ENCODE measurements at regions not wholly inside any gene's neighbourhood (a gene's known extent, or its start where the extent isn't known, plus 50 kb on each side); places are given as distances from the start of the nearest gene placed in this dataset.

DNA sequence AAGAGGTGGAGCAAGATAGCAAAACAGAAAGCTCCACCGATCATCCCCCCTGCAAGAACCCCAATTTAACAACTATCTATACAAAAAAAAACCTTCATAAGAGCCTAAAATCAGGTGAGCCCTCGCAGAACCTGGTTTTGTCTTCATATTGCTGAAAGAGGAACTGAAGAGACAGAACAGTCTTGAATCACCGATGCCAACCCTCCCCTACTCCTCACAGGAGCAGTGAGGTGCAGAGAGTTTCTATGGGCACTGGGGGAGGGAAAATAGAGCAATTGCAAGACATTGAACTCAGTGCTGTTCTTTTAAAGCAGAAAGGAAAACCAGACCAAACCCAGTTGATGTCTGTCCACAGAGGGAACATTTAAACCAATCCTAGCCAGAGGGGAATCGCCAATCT, 1370.3 kb downstream of the FAM133A start:
- Histone ChIP-seq H3K9me3 (ENCODE audit: control insufficient read depth in 4 of 4, low read length in 3 of 4) (no peaks in the 10 kb centered on the region), H3K4me1 (ENCODE audit: control insufficient read depth in 4 of 4, insufficient read depth in 4 of 4, low read length in 3 of 4) (no peaks in the 10 kb centered on the region), H3K27me3 (ENCODE audit: control insufficient read depth in 4 of 4, insufficient read depth in 4 of 4, low read length in 3 of 4) (no peaks in the 10 kb centered on the region), H3K36me3 (ENCODE audit: control insufficient read depth in 4 of 4, insufficient read depth in 3 of 4, low read depth in 1 of 4, low read length in 3 of 4) (no peaks in the 10 kb centered on the region), H3K4me3 (ENCODE audit: low read depth in 1 of 3, low read length in 3 of 3) (no peak overlapping the region), H3K9ac (ENCODE audit: low read depth in 1 of 2, low read length in 2 of 2) (no peak overlapping the region), H3K27ac (ENCODE audit: low read depth in 1 of 2, low read length in 2 of 2) (no peak overlapping the region)
- WGBS = 69% methylated on average over 4 of the region's 4 CpGs
- DNase-seq (ENCODE audit: low spot score) = no peak
- TF ChIP-seq YY1 (IDR thresholded peaks at IDR 0.05) = no peak
- TF ChIP-seq SP1 (IDR thresholded peaks at IDR 0.05) = no peak
- no peak for TF ChIP-seq FOXA1 (IDR thresholded peaks at IDR 0.05)
- TF ChIP-seq EGR1 (IDR thresholded peaks at IDR 0.05; ENCODE audit: low read depth in 2 of 2) = no peak
- no peak for TF ChIP-seq RXRA (IDR thresholded peaks at IDR 0.05)
- TF ChIP-seq, protein P1, sequence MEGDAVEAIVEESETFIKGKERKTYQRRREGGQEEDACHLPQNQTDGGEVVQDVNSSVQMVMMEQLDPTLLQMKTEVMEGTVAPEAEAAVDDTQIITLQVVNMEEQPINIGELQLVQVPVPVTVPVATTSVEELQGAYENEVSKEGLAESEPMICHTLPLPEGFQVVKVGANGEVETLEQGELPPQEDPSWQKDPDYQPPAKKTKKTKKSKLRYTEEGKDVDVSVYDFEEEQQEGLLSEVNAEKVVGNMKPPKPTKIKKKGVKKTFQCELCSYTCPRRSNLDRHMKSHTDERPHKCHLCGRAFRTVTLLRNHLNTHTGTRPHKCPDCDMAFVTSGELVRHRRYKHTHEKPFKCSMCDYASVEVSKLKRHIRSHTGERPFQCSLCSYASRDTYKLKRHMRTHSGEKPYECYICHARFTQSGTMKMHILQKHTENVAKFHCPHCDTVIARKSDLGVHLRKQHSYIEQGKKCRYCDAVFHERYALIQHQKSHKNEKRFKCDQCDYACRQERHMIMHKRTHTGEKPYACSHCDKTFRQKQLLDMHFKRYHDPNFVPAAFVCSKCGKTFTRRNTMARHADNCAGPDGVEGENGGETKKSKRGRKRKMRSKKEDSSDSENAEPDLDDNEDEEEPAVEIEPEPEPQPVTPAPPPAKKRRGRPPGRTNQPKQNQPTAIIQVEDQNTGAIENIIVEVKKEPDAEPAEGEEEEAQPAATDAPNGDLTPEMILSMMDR (IDR thresholded peaks at IDR 0.05; ENCODE audit: low read depth, low read length, missing input control) = no peak
- TF ChIP-seq JUND (IDR thresholded peaks at IDR 0.05) = no peak
- TF ChIP-seq, protein P2, sequence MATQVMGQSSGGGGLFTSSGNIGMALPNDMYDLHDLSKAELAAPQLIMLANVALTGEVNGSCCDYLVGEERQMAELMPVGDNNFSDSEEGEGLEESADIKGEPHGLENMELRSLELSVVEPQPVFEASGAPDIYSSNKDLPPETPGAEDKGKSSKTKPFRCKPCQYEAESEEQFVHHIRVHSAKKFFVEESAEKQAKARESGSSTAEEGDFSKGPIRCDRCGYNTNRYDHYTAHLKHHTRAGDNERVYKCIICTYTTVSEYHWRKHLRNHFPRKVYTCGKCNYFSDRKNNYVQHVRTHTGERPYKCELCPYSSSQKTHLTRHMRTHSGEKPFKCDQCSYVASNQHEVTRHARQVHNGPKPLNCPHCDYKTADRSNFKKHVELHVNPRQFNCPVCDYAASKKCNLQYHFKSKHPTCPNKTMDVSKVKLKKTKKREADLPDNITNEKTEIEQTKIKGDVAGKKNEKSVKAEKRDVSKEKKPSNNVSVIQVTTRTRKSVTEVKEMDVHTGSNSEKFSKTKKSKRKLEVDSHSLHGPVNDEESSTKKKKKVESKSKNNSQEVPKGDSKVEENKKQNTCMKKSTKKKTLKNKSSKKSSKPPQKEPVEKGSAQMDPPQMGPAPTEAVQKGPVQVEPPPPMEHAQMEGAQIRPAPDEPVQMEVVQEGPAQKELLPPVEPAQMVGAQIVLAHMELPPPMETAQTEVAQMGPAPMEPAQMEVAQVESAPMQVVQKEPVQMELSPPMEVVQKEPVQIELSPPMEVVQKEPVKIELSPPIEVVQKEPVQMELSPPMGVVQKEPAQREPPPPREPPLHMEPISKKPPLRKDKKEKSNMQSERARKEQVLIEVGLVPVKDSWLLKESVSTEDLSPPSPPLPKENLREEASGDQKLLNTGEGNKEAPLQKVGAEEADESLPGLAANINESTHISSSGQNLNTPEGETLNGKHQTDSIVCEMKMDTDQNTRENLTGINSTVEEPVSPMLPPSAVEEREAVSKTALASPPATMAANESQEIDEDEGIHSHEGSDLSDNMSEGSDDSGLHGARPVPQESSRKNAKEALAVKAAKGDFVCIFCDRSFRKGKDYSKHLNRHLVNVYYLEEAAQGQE (IDR thresholded peaks at IDR 0.05) = no peak
- TF ChIP-seq HNF4A (conservative IDR thresholded peaks at IDR 0.05) = no peak
- no peak for TF ChIP-seq GABPA (IDR thresholded peaks at IDR 0.05 in 1 of 2, conservative IDR thresholded peaks at IDR 0.05 in 1 of 2)
- TF ChIP-seq, protein P3, sequence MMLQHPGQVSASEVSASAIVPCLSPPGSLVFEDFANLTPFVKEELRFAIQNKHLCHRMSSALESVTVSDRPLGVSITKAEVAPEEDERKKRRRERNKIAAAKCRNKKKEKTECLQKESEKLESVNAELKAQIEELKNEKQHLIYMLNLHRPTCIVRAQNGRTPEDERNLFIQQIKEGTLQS (IDR thresholded peaks at IDR 0.05) = no peak
- TF ChIP-seq FOXA2 (IDR thresholded peaks at IDR 0.05) = no peak
- no peak for TF ChIP-seq NR2F2 (IDR thresholded peaks at IDR 0.05)
- TF ChIP-seq RAD21 (IDR thresholded peaks at IDR 0.05) = no peak
- TF ChIP-seq, protein P4, sequence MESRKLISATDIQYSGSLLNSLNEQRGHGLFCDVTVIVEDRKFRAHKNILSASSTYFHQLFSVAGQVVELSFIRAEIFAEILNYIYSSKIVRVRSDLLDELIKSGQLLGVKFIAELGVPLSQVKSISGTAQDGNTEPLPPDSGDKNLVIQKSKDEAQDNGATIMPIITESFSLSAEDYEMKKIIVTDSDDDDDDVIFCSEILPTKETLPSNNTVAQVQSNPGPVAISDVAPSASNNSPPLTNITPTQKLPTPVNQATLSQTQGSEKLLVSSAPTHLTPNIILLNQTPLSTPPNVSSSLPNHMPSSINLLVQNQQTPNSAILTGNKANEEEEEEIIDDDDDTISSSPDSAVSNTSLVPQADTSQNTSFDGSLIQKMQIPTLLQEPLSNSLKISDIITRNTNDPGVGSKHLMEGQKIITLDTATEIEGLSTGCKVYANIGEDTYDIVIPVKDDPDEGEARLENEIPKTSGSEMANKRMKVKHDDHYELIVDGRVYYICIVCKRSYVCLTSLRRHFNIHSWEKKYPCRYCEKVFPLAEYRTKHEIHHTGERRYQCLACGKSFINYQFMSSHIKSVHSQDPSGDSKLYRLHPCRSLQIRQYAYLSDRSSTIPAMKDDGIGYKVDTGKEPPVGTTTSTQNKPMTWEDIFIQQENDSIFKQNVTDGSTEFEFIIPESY (IDR thresholded peaks at IDR 0.05) = no peak
- no peak for TF ChIP-seq HNF4G (IDR thresholded peaks at IDR 0.05)
- TF ChIP-seq TAF1 (conservative IDR thresholded peaks at IDR 0.05) = no peak
- TF ChIP-seq, protein P5, sequence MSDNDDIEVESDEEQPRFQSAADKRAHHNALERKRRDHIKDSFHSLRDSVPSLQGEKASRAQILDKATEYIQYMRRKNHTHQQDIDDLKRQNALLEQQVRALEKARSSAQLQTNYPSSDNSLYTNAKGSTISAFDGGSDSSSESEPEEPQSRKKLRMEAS (IDR thresholded peaks at IDR 0.05) = no peak

Data from liver (tissue), 8 donors.